SK-N-MC (cell line): ENCODE measurements at regions not wholly inside any gene's neighbourhood (a gene's known extent, or its start where the extent isn't known, plus 50 kb on each side); places are given as distances from the start of the nearest gene placed in this dataset.

Experiments used
- EZH2 ChIP-seq: fragments of 200-600 bp; sonication (generic); IDR thresholded peaks from one replicate; pipeline ENCODE4 v1.6.1; 2017; ENCODE audit warnings: antibody characterized with exemption
- FOXP2 ChIP-seq: optimal IDR thresholded peaks from 2 replicates; pipeline ENCODE3; 2011; ENCODE audit warnings: mild to moderate bottlenecking, moderate library complexity; ENCODE audit not compliant: insufficient read depth; ENCODE audit errors: extremely low read length, control extremely low read depth
- POLR2AphosphoS5 ChIP-seq: IDR thresholded peaks from 2 replicates; pipeline ENCODE4 v1.6.1; 2012; ENCODE audit warnings: mild to moderate bottlenecking, low read depth, low read length, borderline replicate concordance

DNA sequence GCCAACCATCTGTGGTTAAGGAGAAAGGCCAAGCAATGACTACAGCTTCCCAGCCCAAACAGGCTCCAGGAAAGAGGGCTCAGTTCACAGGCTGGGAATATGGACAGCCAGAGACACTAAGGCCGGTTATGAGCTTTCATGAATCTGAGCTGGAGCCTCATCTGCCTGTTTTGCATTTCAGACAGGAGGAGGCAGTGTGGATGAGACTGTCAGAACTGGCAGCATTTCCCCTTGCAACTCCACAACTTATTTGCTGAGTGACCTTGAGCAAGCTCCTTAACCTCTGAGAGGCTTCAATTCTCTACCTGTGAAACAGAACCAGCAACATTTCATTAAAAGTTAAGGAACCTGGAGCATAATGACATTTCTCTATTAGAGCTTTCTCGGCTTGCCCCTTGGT, 264.0 kb downstream of the ETS1 start:
- TF ChIP-seq EZH2 (no peak), POLR2AphosphoS5 (no peak), FOXP2 (no peak)
